Activated CD4-positive, alpha-beta T cell treated with anti-CD3 and anti-CD28 coated beads, Interleukin-2, amount 10 ng/mL, durations not matched to agents 24 days and 14 days (primary cell): ENCODE measurements at regions not wholly inside any gene's neighbourhood (a gene's known extent, or its start where the extent isn't known, plus 50 kb on each side); places are given as distances from the start of the nearest gene placed in this dataset.

Experiments
- DNase-seq: peaks from one replicate; pipeline ENCODE4 v3.0.0; 2022
- H3K27ac Mint-ChIP-seq: one replicate; pipeline ENCODE4 v1.8.0; 2022; ENCODE audit warnings: mild to moderate bottlenecking, mixed read lengths
- H3K27me3 Mint-ChIP-seq: one replicate; pipeline ENCODE4 v1.8.0; 2022; ENCODE audit warnings: mixed read lengths
- H3K36me3 Mint-ChIP-seq: one replicate; pipeline ENCODE4 v1.8.0; 2022; ENCODE audit warnings: low read depth, mild to moderate bottlenecking, mixed read lengths
- H3K4me1 Mint-ChIP-seq: one replicate; pipeline ENCODE4 v1.8.0; 2021; ENCODE audit warnings: mixed read lengths
- H3K4me3 Mint-ChIP-seq: one replicate; pipeline ENCODE4 v1.8.0; 2022; ENCODE audit warnings: mild to moderate bottlenecking, moderate library complexity, mixed read lengths
- H3K9me3 Mint-ChIP-seq: one replicate; pipeline ENCODE4 v1.8.0; 2021; ENCODE audit warnings: mixed read lengths
- intact Hi-C: fragments of 100-400 bp; cut with micrococcal nuclease; formaldehyde crosslinking; loops from one replicate; pipeline ENCODE4 v1.15.1; 2023

GRCh38 chr13:78198419-78198818, 279.8 kb upstream of the EDNRB start:
- H3K4me3 Mint-ChIP-seq, result no peak overlapping the region
- H3K27ac Mint-ChIP-seq, result no peak overlapping the region
- intact Hi-C loops, result no loop called here

GRCh38 chr13:78197231-78197630, 278.6 kb upstream of the EDNRB start:
- intact Hi-C loops, result no loop called here
- no peaks in the 10 kb centered on the region for H3K9me3 Mint-ChIP-seq
- no peak overlapping the region for H3K27ac Mint-ChIP-seq
- H3K4me1 Mint-ChIP-seq, result no peaks in the 10 kb centered on the region
- H3K27me3 Mint-ChIP-seq, result no peaks in the 10 kb centered on the region
- no peaks in the 10 kb centered on the region for H3K36me3 Mint-ChIP-seq
- no peak for DNase-seq
- H3K4me3 Mint-ChIP-seq, result no peak overlapping the region

More at GRCh38 chr13:78198419-78198818, 279.8 kb upstream of the EDNRB start:
- Mint-ChIP-seq H3K9me3 (no peaks in the 10 kb centered on the region), H3K4me1 (no peaks in the 10 kb centered on the region), H3K36me3 (no peaks in the 10 kb centered on the region), H3K27me3 (no peaks in the 10 kb centered on the region)
- DNase-seq, result no peak

- DNase-seq, result no peak
- Mint-ChIP-seq H3K36me3 (no peaks in the 10 kb centered on the region), H3K4me1 (no peaks in the 10 kb centered on the region), H3K27me3 (no peaks in the 10 kb centered on the region), H3K9me3 (no peaks in the 10 kb centered on the region), H3K27ac (no peak overlapping the region), H3K4me3 (no peak overlapping the region)
- intact Hi-C loops, result no loop called here
Measured at GRCh38 chr13:78194904-78195639, 276.4 kb upstream of the EDNRB start.

- Mint-ChIP-seq H3K27me3 (no peaks in the 10 kb centered on the region), H3K36me3 (no peaks in the 10 kb centered on the region), H3K9me3 (no peaks in the 10 kb centered on the region), H3K4me1 (no peaks in the 10 kb centered on the region), H3K4me3 (no peak overlapping the region), H3K27ac (no peak overlapping the region)
- intact Hi-C loops, result no loop called here
- DNase-seq, result no peak
Measured at GRCh38 chr13:78193846-78194245, 275.2 kb upstream of the EDNRB start.

GRCh38 chr13:78192716-78193115, 274.1 kb upstream of the EDNRB start:
- no peak for DNase-seq
- no peaks in the 10 kb centered on the region for H3K9me3 Mint-ChIP-seq
- no peak overlapping the region for H3K27ac Mint-ChIP-seq
- intact Hi-C loops, result no loop called here
- H3K36me3 Mint-ChIP-seq, result no peaks in the 10 kb centered on the region
- H3K27me3 Mint-ChIP-seq, result no peaks in the 10 kb centered on the region
- H3K4me1 Mint-ChIP-seq, result no peaks in the 10 kb centered on the region
- H3K4me3 Mint-ChIP-seq, result no peak overlapping the region

GRCh38 chr13:78190296-78190695, 271.7 kb upstream of the EDNRB start:
- no peak for DNase-seq
- Mint-ChIP-seq H3K4me3 (no peak overlapping the region), H3K9me3 (no peaks in the 10 kb centered on the region), H3K36me3 (no peaks in the 10 kb centered on the region), H3K4me1 (no peaks in the 10 kb centered on the region), H3K27me3 (no peaks in the 10 kb centered on the region), H3K27ac (no peak overlapping the region)
- intact Hi-C loops, result no loop called here

GRCh38 chr13:78187781-78188180, 269.1 kb upstream of the EDNRB start:
- no peak for DNase-seq
- Mint-ChIP-seq H3K4me3 (no peak overlapping the region), H3K4me1 (no peaks in the 10 kb centered on the region), H3K27ac (no peak overlapping the region), H3K36me3 (no peaks in the 10 kb centered on the region), H3K9me3 (no peaks in the 10 kb centered on the region), H3K27me3 (no peaks in the 10 kb centered on the region)
- intact Hi-C loops, result no loop called here

- Mint-ChIP-seq H3K4me3 (no peak overlapping the region), H3K9me3 (no peaks in the 10 kb centered on the region), H3K4me1 (no peaks in the 10 kb centered on the region), H3K36me3 (no peaks in the 10 kb centered on the region), H3K27ac (no peak overlapping the region), H3K27me3 (no peaks in the 10 kb centered on the region)
- no peak for DNase-seq
- intact Hi-C loops, result no loop called here
Measured at GRCh38 chr13:78185700-78186099, 267.1 kb upstream of the EDNRB start.

- Mint-ChIP-seq H3K27ac (no peak overlapping the region), H3K4me1 (no peaks in the 10 kb centered on the region), H3K36me3 (no peaks in the 10 kb centered on the region), H3K4me3 (no peak overlapping the region), H3K9me3 (no peaks in the 10 kb centered on the region), H3K27me3 (no peaks in the 10 kb centered on the region)
- DNase-seq, result no peak
- intact Hi-C loops, result no loop called here
Measured at GRCh38 chr13:78183732-78184131, 265.1 kb upstream of the EDNRB start.

GRCh38 chr13:78182813-78183212, 264.2 kb upstream of the EDNRB start:
- Mint-ChIP-seq H3K9me3 (no peaks in the 10 kb centered on the region), H3K36me3 (no peaks in the 10 kb centered on the region), H3K4me1 (no peaks in the 10 kb centered on the region), H3K4me3 (no peak overlapping the region), H3K27me3 (no peaks in the 10 kb centered on the region), H3K27ac (no peak overlapping the region)
- DNase-seq, result no peak
- intact Hi-C loops, result no loop called here

- intact Hi-C loops, result no loop called here
- H3K27me3 Mint-ChIP-seq, result no peaks in the 10 kb centered on the region
- no peaks in the 10 kb centered on the region for H3K36me3 Mint-ChIP-seq
- H3K9me3 Mint-ChIP-seq, result no peaks in the 10 kb centered on the region
- DNase-seq, result no peak
- no peaks in the 10 kb centered on the region for H3K4me1 Mint-ChIP-seq
- no peak overlapping the region for H3K27ac Mint-ChIP-seq
- no peak overlapping the region for H3K4me3 Mint-ChIP-seq
Measured at GRCh38 chr13:78177306-78177705, 258.7 kb upstream of the EDNRB start.

GRCh38 chr13:78176880-78177279, 258.2 kb upstream of the EDNRB start:
- Mint-ChIP-seq H3K36me3 (no peaks in the 10 kb centered on the region), H3K27me3 (no peaks in the 10 kb centered on the region), H3K4me3 (no peak overlapping the region), H3K9me3 (no peaks in the 10 kb centered on the region), H3K27ac (no peak overlapping the region), H3K4me1 (no peaks in the 10 kb centered on the region)
- DNase-seq, result no peak
- intact Hi-C loops, result no loop called here

GRCh38 chr13:78169386-78169785, 250.8 kb upstream of the EDNRB start:
- no peaks in the 10 kb centered on the region for H3K9me3 Mint-ChIP-seq
- intact Hi-C loops, result no loop called here
- H3K27ac Mint-ChIP-seq, result no peak overlapping the region
- no peak for DNase-seq
- no peaks in the 10 kb centered on the region for H3K36me3 Mint-ChIP-seq
- H3K4me1 Mint-ChIP-seq, result no peaks in the 10 kb centered on the region
- no peak overlapping the region for H3K4me3 Mint-ChIP-seq
- no peaks in the 10 kb centered on the region for H3K27me3 Mint-ChIP-seq

- intact Hi-C loops, result no loop called here
- DNase-seq, result no peak
- Mint-ChIP-seq H3K36me3 (no peaks in the 10 kb centered on the region), H3K4me3 (no peak overlapping the region), H3K4me1 (no peaks in the 10 kb centered on the region), H3K9me3 (no peaks in the 10 kb centered on the region), H3K27ac (no peak overlapping the region), H3K27me3 (no peaks in the 10 kb centered on the region)
Measured at GRCh38 chr13:78168981-78169380, 250.3 kb upstream of the EDNRB start.

GRCh38 chr13:78161266-78161665, 242.6 kb upstream of the EDNRB start:
- no peak for DNase-seq
- Mint-ChIP-seq H3K9me3 (no peaks in the 10 kb centered on the region), H3K27ac (no peak overlapping the region), H3K4me1 (no peaks in the 10 kb centered on the region), H3K36me3 (no peaks in the 10 kb centered on the region), H3K27me3 (no peaks in the 10 kb centered on the region), H3K4me3 (no peak overlapping the region)
- intact Hi-C loops, result no loop called here
